ENCODE measurements at regions not wholly inside any gene's neighbourhood (a gene's known extent, or its start where the extent isn't known, plus 50 kb on each side); places are given as distances from the start of the nearest gene placed in this dataset.
"Not testable (repeated sequence)": the region's sequence is repeated elsewhere in the genome, so short reads cannot be mapped to it uniquely, and the experiment has no call there.

DNA sequence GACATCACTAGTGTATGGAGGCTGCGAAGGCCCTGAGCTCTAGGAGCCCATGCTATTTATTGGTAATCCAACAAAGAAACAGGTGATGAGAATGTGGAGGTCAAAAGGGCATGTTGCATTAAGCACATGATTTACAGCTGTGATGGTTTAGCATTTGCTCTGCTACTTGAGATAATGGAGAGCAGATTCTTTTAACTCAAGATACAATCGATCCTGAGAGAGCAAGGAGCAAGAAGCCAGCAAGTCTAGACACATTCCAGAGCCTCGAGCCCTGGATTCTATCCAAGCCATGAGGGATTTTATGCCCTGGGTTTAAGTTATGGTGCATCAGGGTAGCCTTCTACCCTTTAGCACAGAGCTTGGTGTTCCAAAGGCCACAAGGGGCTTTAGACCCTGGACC lies 85.3 kb upstream of the KCNMA1 start:
- TF ChIP-seq EZH2 (IDR thresholded peaks at IDR 0.05; ENCODE audit: low read length), result not testable (repeated sequence)
- TF ChIP-seq, protein P1, sequence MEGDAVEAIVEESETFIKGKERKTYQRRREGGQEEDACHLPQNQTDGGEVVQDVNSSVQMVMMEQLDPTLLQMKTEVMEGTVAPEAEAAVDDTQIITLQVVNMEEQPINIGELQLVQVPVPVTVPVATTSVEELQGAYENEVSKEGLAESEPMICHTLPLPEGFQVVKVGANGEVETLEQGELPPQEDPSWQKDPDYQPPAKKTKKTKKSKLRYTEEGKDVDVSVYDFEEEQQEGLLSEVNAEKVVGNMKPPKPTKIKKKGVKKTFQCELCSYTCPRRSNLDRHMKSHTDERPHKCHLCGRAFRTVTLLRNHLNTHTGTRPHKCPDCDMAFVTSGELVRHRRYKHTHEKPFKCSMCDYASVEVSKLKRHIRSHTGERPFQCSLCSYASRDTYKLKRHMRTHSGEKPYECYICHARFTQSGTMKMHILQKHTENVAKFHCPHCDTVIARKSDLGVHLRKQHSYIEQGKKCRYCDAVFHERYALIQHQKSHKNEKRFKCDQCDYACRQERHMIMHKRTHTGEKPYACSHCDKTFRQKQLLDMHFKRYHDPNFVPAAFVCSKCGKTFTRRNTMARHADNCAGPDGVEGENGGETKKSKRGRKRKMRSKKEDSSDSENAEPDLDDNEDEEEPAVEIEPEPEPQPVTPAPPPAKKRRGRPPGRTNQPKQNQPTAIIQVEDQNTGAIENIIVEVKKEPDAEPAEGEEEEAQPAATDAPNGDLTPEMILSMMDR (optimal IDR thresholded peaks at IDR 0.05 in 1 of 3, IDR thresholded peaks at IDR 0.05 in 1 of 3, conservative IDR thresholded peaks at IDR 0.05 in 1 of 3; ENCODE audit: extremely low read depth in 1 of 3, insufficient read depth in 2 of 3, low read length in 3 of 3), result not testable (repeated sequence)
